ENCODE measurements at regions not wholly inside any gene's neighbourhood (a gene's known extent, or its start where the extent isn't known, plus 50 kb on each side); places are given as distances from the start of the nearest gene placed in this dataset.
"Not testable (repeated sequence)": the region's sequence is repeated elsewhere in the genome, so short reads cannot be mapped to it uniquely, and the experiment has no call there.

- no peak for DNase-seq
Observed at GRCh38 chr16:87123356-87124001, 193.7 kb downstream of the C16orf95 start.

GRCh38 chr16:87124405-87124804, 192.8 kb downstream of the C16orf95 start:
- DNase-seq: not testable (repeated sequence)

- DNase-seq: no peak
Observed at GRCh38 chr16:87125206-87126155, 191.7 kb downstream of the C16orf95 start.

GRCh38 chr16:87126403-87127025, 190.7 kb downstream of the C16orf95 start:
- DNase-seq: no peak

GRCh38 chr16:87127061-87127765, 190.0 kb downstream of the C16orf95 start:
- DNase-seq: no peak

- DNase-seq: no peak
Observed at GRCh38 chr16:87127766-87128147, 189.4 kb downstream of the C16orf95 start.

- no peak for DNase-seq
Observed at GRCh38 chr16:87129771-87130170, 187.4 kb downstream of the C16orf95 start.

GRCh38 chr16:87131061-87131995, 185.9 kb downstream of the C16orf95 start:
- no peak for DNase-seq

- no peak for DNase-seq
Observed at GRCh38 chr16:87131996-87132345, 185.2 kb downstream of the C16orf95 start.

- no peak for DNase-seq
Observed at GRCh38 chr16:87132361-87133014, 184.7 kb downstream of the C16orf95 start.

GRCh38 chr16:87133112-87133850, 183.9 kb downstream of the C16orf95 start:
- DNase-seq: no peak

GRCh38 chr16:87133966-87134627, 183.1 kb downstream of the C16orf95 start:
- no peak for DNase-seq

- DNase-seq: no peak
Observed at GRCh38 chr16:87134628-87134995, 182.6 kb downstream of the C16orf95 start.

GRCh38 chr16:87135246-87136030, 181.8 kb downstream of the C16orf95 start:
- no peak for DNase-seq

- DNase-seq: no peak
Observed at GRCh38 chr16:87138316-87138715, 178.9 kb downstream of the C16orf95 start.

GRCh38 chr16:87138738-87139267, 178.4 kb downstream of the C16orf95 start:
- DNase-seq: no peak

GRCh38 chr16:87140211-87141200, 176.7 kb downstream of the C16orf95 start:
- no peak for DNase-seq

- DNase-seq: no peak
Observed at GRCh38 chr16:87141402-87141801, 175.8 kb downstream of the C16orf95 start.

All from suppressor macrophage treated with lipopolysaccharide for 4 hours (primary cell).